Hematopoietic multipotent progenitor cell treated with erythropoietin and hydrocortisone succinate and interleukin-3 and kit ligand, for 4 days (in vitro differentiated cells): ENCODE measurements at regions not wholly inside any gene's neighbourhood (a gene's known extent, or its start where the extent isn't known, plus 50 kb on each side); places are given as distances from the start of the nearest gene placed in this dataset.

ENCODE experiments used
- DNase-seq: peaks from one replicate; pipeline ENCODE4 v3.0.0-alpha.2; 2015

- DNase-seq = no peak
Measured at GRCh38 chr12:71071536-71072097, 86.2 kb downstream of the TSPAN8 start.

- no peak for DNase-seq
Measured at GRCh38 chr12:71070416-71071128, 87.2 kb downstream of the TSPAN8 start.

- DNase-seq = no peak
Measured at GRCh38 chr12:71069311-71069710, 88.5 kb downstream of the TSPAN8 start.

- DNase-seq = no peak
Measured at GRCh38 chr12:71063087-71063486, 94.7 kb downstream of the TSPAN8 start.

- no peak for DNase-seq
Measured at GRCh38 chr12:71061451-71061850, 96.3 kb downstream of the TSPAN8 start.

GRCh38 chr12:71060426-71060825, 97.4 kb downstream of the TSPAN8 start:
- no peak for DNase-seq

GRCh38 chr12:71057330-71057729, 100.5 kb downstream of the TSPAN8 start:
- no peak for DNase-seq

GRCh38 chr12:71054551-71054950, 103.2 kb downstream of the TSPAN8 start:
- DNase-seq = no peak

GRCh38 chr12:71046215-71046614, 111.6 kb downstream of the TSPAN8 start:
- DNase-seq = no peak

- peak; percentile 12 for DNase-seq
Measured at GRCh38 chr12:71045781-71046180, 112.0 kb downstream of the TSPAN8 start.

- no peak for DNase-seq
Measured at GRCh38 chr12:71041476-71041875, 116.3 kb downstream of the TSPAN8 start.

GRCh38 chr12:71038960-71039359, 118.4 kb upstream of the PTPRR start:
- no peak for DNase-seq

- no peak for DNase-seq
Measured at GRCh38 chr12:71036526-71036925, 116.0 kb upstream of the PTPRR start.

- no peak for DNase-seq
Measured at GRCh38 chr12:71032933-71033332, 112.4 kb upstream of the PTPRR start.

- DNase-seq = no peak
Measured at GRCh38 chr12:71029302-71029701, 108.8 kb upstream of the PTPRR start.

GRCh38 chr12:71027856-71028255, 107.3 kb upstream of the PTPRR start:
- DNase-seq = no peak

- DNase-seq = no peak
Measured at GRCh38 chr12:71024827-71025226, 104.3 kb upstream of the PTPRR start.

GRCh38 chr12:71024281-71024680, 103.7 kb upstream of the PTPRR start:
- no peak for DNase-seq

GRCh38 chr12:71021491-71021890, 101.0 kb upstream of the PTPRR start:
- no peak for DNase-seq

- DNase-seq = no peak
Measured at GRCh38 chr12:71019282-71019831, 98.8 kb upstream of the PTPRR start.

- no peak for DNase-seq
Measured at GRCh38 chr12:71018682-71019081, 98.1 kb upstream of the PTPRR start.

- no peak for DNase-seq
Measured at GRCh38 chr12:71014180-71014785, 93.7 kb upstream of the PTPRR start.

- no peak for DNase-seq
Measured at GRCh38 chr12:71011261-71011660, 90.7 kb upstream of the PTPRR start.

GRCh38 chr12:71010143-71010479, 89.6 kb upstream of the PTPRR start:
- DNase-seq = no peak
